HuH-7 (cell line): ENCODE measurements at regions not wholly inside any gene's neighbourhood (a gene's known extent, or its start where the extent isn't known, plus 50 kb on each side); places are given as distances from the start of the nearest gene placed in this dataset.
"Not testable (repeated sequence)": the region's sequence is repeated elsewhere in the genome, so short reads cannot be mapped to it uniquely, and the experiment has no call there.

Source experiments
- DNase-seq: peaks from one replicate; pipeline ENCODE4 v3.0.0; 2011; ENCODE audit warnings: low spot score

DNA sequence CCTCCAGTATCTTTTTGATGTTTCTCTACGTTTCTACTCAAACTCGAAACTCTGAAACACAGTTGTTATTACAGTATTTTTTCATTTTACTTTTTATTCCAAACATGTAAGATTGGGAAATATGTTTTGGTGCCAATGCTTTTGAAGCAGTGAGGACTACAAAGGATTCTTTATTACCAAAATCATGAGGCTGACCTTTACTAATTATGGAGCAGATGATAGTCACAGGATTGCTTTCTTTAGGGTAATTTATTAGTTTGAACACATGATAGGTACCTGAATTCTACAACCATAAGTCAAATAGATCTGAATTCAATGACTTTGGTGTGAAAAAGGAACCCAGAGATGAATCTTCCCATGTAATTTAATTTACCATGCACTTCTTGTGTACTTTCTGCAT, 2015.1 kb upstream of the C9orf72 start:
- no peak for DNase-seq

DNA sequence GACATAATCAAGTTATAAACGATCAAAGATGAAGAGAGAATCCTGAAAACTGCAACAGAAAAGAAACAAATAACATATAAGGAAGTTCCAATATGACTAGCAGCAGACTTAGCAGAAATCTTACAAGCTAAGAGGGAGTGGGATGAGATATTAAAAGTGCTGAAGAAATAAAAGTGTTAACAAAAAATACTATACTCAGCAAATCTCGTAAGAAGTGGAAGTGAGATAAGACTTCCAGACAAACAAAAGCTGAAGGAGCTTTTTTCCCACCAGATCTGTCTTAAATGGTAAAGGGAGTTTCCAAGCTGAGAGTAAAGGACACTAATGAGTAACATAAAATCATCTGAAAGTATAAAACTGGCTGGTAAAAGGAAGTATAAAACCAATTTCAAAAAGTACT, 2036.0 kb upstream of the C9orf72 start:
- DNase-seq = no peak

DNA sequence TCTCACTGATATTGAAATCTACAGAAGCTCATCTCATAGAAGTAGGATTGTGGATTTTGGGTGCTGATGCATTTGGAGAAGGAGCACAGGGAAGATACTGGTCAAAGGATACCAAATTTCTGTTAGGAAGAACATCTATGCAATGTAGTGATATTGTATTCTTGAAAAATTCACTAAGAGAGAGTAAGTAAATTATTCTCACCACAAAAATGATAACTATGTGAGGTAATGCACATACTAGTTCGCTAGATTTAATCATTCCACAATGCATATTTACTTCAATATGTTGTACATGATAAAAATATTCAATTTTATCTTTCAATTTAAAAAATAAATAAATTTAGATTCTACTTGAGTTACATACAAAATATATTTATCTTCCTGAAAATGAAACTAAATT, 2040.5 kb upstream of the C9orf72 start:
- DNase-seq = no peak

- DNase-seq = no peak
Measured at GRCh38 chr9:29616844-29617243, 2043.6 kb upstream of the C9orf72 start.

DNA sequence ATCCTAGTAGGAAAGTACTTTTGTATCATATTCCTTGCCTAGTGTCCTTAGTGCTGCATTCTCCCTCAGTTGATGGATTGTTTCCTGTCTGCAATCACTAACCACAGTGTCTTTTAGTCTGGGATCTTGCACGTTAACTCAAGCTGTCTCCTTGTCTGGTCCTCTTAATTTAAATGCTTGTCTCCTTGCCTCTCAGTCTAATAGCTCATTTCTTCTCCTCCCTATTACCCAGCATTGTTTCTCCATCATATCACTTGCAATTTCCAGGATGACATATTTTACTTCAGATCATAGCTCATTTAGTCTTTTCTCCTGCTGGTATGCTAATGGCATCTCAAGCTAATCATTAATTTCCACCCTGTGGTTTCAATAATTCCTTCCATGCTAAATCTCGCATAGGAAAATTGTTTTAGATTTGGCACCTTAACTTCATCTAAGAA, 2052.0 kb upstream of the C9orf72 start:
- no peak for DNase-seq

- DNase-seq = no peak
Measured at GRCh38 chr9:29625931-29626330, 2052.7 kb upstream of the C9orf72 start.

GRCh38 chr9:29628856-29629255, 2055.6 kb upstream of the C9orf72 start:
- DNase-seq = not testable (repeated sequence)

DNA sequence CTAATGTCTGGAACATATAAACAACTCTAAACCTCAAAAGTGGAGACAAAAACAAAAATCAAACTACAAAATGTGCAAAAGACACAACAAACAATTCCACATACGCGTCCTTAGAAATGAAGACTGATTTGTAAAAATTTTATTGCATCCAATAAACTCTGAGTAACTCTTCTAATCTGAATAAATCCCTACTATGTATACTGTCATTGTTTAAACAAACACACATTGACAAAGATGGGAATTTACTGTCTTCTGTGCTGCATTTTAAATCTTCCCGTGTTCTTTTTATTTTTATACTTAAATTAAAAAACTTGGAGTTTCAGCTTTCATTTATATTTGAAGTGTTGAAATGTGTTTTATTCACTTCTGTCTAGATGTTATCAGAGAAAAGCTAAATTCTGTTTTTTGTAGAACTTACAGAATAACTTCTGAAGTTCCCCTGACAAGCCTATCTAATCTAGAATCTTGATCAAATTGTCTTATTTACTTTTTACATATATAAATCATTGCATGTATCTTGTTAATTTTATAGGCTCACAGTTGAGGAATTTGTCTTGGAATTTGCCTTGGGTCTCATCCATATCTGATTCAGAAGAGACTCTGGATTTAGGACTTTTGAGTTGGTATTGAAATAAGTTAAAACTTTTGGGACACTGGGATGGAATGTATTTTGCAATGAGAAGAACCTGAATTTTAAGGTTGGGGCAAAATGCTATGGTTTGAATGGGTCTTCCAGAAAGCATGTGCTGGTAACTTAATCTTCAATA, 2064.4 kb upstream of the C9orf72 start:
- no peak for DNase-seq

DNA sequence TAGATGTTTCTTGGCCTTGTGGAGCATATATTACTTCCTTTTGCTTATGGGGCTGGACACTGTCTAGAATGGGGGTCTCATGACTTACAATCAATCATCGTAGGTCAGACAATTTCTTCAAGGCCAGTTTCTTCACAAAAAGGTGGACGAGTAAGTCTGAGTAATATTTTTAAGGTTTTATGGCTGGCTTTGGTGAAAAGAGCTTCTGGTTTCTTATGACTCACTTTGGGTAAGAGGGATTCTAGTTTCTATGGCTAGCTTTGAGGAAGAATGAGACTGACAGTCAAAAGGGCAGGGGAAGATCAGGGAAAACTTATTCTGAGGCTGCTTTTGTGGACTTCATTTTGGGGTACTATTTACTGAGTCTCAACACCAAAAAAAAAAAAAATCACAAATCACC, 2067.2 kb upstream of the C9orf72 start:
- no peak for DNase-seq

DNA sequence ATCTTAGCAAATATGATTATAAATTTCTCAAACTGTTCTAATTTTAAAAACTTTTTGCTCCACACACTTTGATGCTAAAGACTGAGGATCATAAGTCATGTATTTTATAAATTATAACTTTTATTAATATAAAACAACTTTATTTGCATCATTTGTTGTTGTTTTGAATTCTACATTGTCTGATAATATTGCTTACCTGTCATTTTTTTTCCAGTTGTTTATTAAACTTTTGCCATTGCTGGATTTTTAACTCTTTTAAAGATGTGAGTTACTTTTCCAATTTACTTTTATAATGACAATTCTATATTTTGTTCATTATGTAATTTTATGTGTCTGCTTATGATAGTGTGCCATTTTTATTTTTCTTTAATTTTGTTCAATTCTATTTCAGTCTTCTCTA, 2071.2 kb upstream of the C9orf72 start:
- DNase-seq = no peak

- DNase-seq = no peak
Measured at GRCh38 chr9:29647451-29647850, 2074.2 kb upstream of the C9orf72 start.

GRCh38 chr9:29648132-29648531, 2074.9 kb upstream of the C9orf72 start:
- no peak for DNase-seq

DNA sequence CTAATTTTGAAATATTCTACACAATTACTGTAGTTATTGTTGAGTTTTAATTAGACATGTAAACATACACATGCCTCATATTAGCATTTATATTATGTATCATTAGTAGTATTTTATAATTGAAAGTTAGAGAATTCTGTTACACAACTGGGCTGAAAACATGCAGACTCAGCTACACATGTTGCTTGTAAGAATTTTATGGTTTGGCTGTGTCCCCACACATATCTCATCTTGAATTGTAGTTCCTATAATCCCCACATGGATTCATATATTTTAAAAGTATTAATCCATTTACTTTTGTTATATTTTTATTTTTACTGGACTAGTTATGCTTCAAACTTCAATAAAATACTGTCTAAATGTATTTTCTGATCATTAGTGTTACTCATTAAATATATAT, 2075.3 kb upstream of the C9orf72 start:
- DNase-seq = no peak

- DNase-seq = no peak
Measured at GRCh38 chr9:29656641-29657406, 2083.5 kb upstream of the C9orf72 start.

DNA sequence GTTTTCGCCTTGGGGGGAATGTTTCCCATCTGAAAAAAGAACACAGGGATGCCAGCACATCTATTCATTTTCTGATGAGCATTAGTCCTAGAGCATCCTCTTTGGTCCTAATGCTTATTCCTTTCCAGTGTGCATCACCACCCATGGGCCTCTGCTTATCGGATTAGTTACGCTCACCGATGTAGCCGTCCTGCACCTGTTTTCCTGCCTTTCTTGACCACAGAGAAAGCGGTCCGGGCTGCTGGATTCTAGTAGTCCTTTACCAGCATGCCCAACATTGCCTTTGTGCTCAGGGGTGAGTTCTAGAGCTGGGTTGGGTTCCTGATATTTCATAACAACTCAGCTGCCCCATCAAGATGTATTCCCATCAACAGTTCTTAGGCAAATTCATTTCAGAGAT, 2084.5 kb upstream of the C9orf72 start:
- DNase-seq = no peak

DNA sequence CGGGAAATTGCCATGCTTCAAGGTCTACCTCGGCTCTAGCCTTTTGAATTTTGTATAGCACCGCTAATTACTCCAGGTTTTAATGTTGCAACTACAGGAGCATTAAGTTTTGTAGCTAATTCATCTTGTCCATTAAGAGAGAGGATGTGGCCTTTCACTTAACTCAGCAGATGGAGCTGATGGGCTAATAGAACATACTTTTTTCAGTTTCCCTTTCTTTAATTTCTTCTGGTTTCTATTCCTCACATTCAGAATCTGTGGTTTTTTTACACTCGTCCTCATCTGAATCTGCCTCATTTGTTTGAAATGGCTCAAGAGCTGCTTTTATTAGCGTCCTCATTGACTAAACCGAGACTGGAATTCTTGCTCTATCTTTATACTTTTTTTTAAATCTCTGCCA, 2085.7 kb upstream of the C9orf72 start:
- no peak for DNase-seq

DNA sequence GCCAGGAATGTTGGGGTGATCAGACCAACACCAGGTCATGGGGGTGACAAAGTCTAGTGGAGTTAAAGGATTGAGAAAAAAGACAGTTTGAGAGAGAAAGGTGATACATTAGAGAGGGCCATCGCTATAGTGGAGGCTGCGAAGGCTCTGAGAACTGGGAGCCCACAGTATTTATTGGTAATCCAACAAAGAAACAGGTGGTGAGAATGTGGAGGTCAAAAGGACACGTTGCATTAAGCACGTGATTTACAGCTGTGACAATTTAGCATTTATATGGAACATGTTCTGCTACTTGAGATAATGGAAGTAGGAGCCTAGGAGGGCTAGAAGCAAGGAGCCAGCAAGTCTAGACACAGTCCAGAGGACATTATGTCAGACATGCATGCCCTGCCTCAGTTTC, 2086.5 kb upstream of the C9orf72 start:
- no peak for DNase-seq

DNA sequence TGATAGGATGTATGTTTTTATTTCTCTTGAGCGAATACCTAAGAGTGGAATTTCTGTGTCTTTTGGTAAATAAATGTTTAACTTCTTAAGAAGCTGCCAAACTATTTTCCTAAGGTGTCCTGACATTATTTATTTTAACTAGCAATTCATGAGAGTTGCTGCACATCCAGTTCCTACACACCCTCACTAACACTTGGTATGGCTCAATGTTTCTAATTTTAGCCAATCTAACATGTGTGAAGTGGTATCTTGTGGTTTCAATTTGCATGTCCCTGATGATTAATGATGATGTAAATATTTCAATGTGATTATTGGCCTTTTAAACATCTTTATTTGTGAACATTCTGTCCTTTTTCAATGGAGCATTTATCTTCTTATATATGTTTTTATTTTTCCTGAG, 2095.5 kb upstream of the C9orf72 start:
- DNase-seq = no peak

DNA sequence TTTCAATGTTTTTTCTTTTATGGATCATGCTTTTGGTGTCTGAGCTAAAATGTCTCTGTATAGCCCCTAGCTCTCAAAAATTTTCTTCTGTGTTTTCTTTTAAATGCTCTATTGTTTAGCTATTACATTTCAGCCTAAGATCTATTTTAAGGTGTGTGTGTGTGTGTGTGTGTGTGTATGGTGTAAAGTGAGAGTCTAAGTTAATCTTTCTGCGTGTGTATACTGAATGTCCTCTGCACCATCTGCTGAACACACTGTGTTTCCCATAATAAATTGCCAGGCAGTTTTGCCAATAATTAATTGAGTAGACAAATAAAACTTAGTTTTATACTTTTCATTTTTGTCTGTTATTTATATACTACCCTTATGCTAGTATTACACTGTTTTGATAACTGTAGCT, 2096.3 kb upstream of the C9orf72 start:
- DNase-seq = no peak

DNA sequence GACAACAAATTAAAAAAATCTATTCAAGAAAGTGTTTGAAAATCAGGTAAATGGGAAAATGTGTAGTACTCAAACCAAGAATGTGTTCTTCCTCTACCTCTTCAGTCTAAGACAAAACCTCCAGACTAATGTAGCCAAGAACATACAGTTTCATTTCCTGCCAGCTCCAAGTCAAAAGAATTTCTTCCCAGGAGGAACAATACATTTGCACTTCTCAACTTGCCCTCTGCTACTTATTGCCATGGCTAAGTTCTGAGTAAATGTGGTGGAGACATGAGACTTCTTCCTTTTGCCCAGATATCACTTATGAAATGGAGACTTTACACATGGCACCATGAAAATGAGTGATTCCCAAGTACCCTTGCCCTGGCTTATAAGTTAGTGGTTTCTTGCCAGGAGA, 2112.2 kb upstream of the C9orf72 start:
- DNase-seq = no peak

DNA sequence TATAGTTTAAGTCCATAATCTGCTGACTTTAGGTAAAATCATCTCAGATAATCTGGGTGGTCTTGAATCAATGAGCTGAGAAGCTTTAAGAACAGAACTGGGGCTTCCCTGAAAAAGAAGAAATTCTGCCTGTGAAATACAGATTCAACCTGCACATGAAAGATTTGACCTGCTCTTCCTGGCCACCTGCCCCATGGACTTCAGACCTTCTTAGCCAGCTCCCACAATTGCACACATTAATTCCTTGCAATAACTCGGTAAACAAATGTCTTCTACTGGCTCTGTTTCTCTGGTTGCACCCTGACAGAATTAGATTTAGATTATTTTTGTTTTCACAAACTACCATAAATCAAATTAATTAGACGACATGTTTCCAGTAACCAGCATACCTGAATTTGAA, 2117.9 kb upstream of the C9orf72 start:
- DNase-seq = no peak

- peak; percentile 3 for DNase-seq
Measured at GRCh38 chr9:29691758-29692407, 2118.6 kb upstream of the C9orf72 start.

DNA sequence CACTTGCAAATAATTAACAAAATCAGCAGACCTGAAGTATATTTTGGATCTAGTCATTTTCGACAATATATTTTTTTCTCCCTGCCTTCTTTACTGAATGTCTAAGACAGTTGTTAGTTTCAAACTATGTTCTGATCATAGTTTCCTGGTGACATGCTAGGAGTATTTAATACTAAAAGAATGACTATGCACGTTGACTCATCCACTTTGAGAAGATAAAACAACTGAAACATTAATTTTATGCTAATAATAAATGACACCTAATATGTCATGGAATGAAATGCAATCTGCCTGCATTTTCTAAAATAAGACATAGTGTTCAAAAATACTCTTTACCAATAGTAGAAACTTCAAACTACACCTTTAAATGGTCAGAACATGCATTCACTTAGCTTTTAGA, 2123.7 kb upstream of the C9orf72 start:
- DNase-seq = no peak
